Sigmoid colon (tissue), 6 donors: ENCODE measurements at regions not wholly inside any gene's neighbourhood (a gene's known extent, or its start where the extent isn't known, plus 50 kb on each side); places are given as distances from the start of the nearest gene placed in this dataset.
"Not testable (repeated sequence)": the region's sequence is repeated elsewhere in the genome, so short reads cannot be mapped to it uniquely, and the experiment has no call there.

Source experiments
- DNase-seq: peaks from one replicate; pipeline ENCODE4 v3.0.0-alpha.2; 2019
- H3K27ac ChIP-seq, 4 donors: fragments of 200-600 bp; sonication (generic); one replicate each; pipeline ENCODE4 v1.5.1; 2016 to 2019; ENCODE audit warnings: mild to moderate bottlenecking in 1 of 4
- H3K27me3 ChIP-seq, 3 donors: fragments of 200-600 bp; sonication (generic); one replicate each; pipeline ENCODE4 v1.5.1; 2019; ENCODE audit warnings: mild to moderate bottlenecking in 1 of 3
- H3K36me3 ChIP-seq, 4 donors: fragments of 200-600 bp; sonication (generic); one replicate each; pipeline ENCODE4 v1.5.1; 2016 to 2019
- H3K4me1 ChIP-seq, 4 donors: fragments of 200-600 bp; sonication (generic); one replicate each; pipeline ENCODE4 v1.5.1; 2017 to 2019
- H3K4me3 ChIP-seq, 4 donors: fragments of 200-600 bp; sonication (generic); one replicate each; pipeline ENCODE4 v1.5.1; 2017 to 2019; ENCODE audit warnings: mild to moderate bottlenecking in 2 of 4, moderate library complexity in 1 of 4
- H3K9me3 ChIP-seq, 4 donors: fragments of 200-600 bp in 3 of 4; sonication (generic) in 3 of 4; one replicate each; pipeline versions ENCODE4 v1.5.1 to v1.6.1; 2013 to 2019
- CTCF ChIP-seq, 4 experiments: fragments of 450-650 bp in 3 of 4; fragments of 200-600 bp in 1 of 4; IDR thresholded peaks; one replicate each; pipeline ENCODE4 v1.5.1; 2016 to 2019; ENCODE audit warnings: antibody characterized with exemption in 4 of 4, mild to moderate bottlenecking in 3 of 4, moderate library complexity in 2 of 4
- EP300 ChIP-seq, 4 donors: sonication (generic); formaldehyde crosslinking; IDR thresholded peaks; one replicate each; pipeline ENCODE4 v1.6.1; 2017; ENCODE audit warnings: antibody characterized with exemption in 4 of 4
- POLR2A ChIP-seq, 2 donors: fragments of 450-650 bp; IDR thresholded peaks; one replicate each; pipeline ENCODE4 v1.6.1; 2016; ENCODE audit warnings: antibody characterized with exemption in 2 of 2, mild to moderate bottlenecking in 2 of 2, moderate library complexity in 2 of 2
- POLR2AphosphoS5 ChIP-seq, 4 donors: sonication (generic); formaldehyde crosslinking; IDR thresholded peaks; one replicate each; pipeline ENCODE4 v1.6.1; 2017; ENCODE audit warnings: antibody characterized with exemption in 4 of 4
- WGBS, 2 donors: extraction: QIAGEN DNeasy Blood & Tissue Kit; methylation state at CpG; one replicate each; pipeline ENCODE4 v1.1.7; 2013; 5-methylcytosine and 5-hydroxymethylcytosine counted together
- intact Hi-C: fragments of 100-400 bp; cut with DNase I; formaldehyde crosslinking; loops from one replicate; pipeline ENCODE4 v1.15.1; 2023
- donor health status: healthy with polysubstance abuse.
- donor health status: healthy.

GRCh38 chr5:163735069-163735468 lies 229.7 kb downstream of the MAT2B start:
- no peaks in the 10 kb centered on the region for H3K27me3 ChIP-seq

GRCh38 chr5:163747586-163747985 lies 242.2 kb downstream of the MAT2B start:
- WGBS, 2 donors: 76 to 84% methylated on average over 2 of the region's 2 CpGs
- Histone ChIP-seq H3K4me3 (no peak overlapping the region), H3K9me3 (no peaks in the 10 kb centered on the region), H3K27me3 (no peaks in the 10 kb centered on the region), H3K27ac (no peak overlapping the region), H3K4me1 (no peaks in the 10 kb centered on the region), H3K36me3 (no peaks in the 10 kb centered on the region)
- DNase-seq: no peak
- intact Hi-C loops: no loop called here
- TF ChIP-seq CTCF (IDR thresholded peaks at IDR 0.05): no peak
- no peak for TF ChIP-seq POLR2AphosphoS5 (IDR thresholded peaks at IDR 0.05)
- no peak for TF ChIP-seq POLR2A (IDR thresholded peaks at IDR 0.05)
- TF ChIP-seq EP300 (IDR thresholded peaks at IDR 0.05): no peak

More at GRCh38 chr5:163735069-163735468, 229.7 kb downstream of the MAT2B start:
- TF ChIP-seq POLR2A (IDR thresholded peaks at IDR 0.05) (no peak), CTCF (IDR thresholded peaks at IDR 0.05) (no peak)
- 85% methylated on average over 4 of the region's 4 CpGs for WGBS, 2 donors
- intact Hi-C loops: no loop called here
- Histone ChIP-seq H3K4me1 (no peaks in the 10 kb centered on the region), H3K9me3 (no peaks in the 10 kb centered on the region), H3K27ac (no peak overlapping the region), H3K36me3 (no peaks in the 10 kb centered on the region), H3K4me3 (no peak overlapping the region)
- no peak for DNase-seq

GRCh38 chr5:163748934-163749333 lies 243.5 kb downstream of the MAT2B start:
- TF ChIP-seq EP300 (IDR thresholded peaks at IDR 0.05): no peak
- no peak for TF ChIP-seq CTCF (IDR thresholded peaks at IDR 0.05)
- no peak for TF ChIP-seq POLR2AphosphoS5 (IDR thresholded peaks at IDR 0.05)
- no peak for TF ChIP-seq POLR2A (IDR thresholded peaks at IDR 0.05)
- WGBS, 2 donors: 65 to 88% methylated on average over 3 of the region's 3 CpGs
- no peaks in the 10 kb centered on the region for H3K4me1 ChIP-seq

DNA sequence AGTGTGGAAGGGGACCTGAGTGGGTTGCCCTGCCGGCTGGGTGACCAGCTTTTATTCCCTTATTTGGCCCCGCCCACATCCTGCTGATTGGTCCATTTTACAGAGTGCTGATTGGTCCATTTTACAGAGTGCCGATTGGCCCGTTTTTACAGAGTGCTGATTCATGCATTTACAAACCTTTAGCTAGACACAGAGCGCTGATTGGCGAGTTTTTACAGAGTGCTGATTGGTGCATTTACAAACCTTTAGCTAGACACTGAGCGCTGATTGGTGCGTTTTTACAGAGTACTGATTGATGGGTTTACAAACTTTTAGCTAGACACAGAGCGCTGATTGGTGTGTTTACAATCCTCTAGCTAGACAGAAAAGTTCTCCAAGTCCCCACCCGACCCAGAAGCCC lies 245.0 kb downstream of the MAT2B start:
- H3K4me3 ChIP-seq, H3K27me3 ChIP-seq, H3K9me3 ChIP-seq, H3K4me1 ChIP-seq, H3K36me3 ChIP-seq, DNase-seq, H3K27ac ChIP-seq, intact Hi-C loops: not testable (repeated sequence)
- WGBS, 2 donors: 88 to 94% methylated on average over 10 of the region's 10 CpGs

More at GRCh38 chr5:163748934-163749333, 243.5 kb downstream of the MAT2B start:
- Histone ChIP-seq H3K27ac (no peak overlapping the region), H3K9me3 (no peaks in the 10 kb centered on the region), H3K27me3 (no peaks in the 10 kb centered on the region), H3K36me3 (no peaks in the 10 kb centered on the region), H3K4me3 (no peak overlapping the region)
- no peak for DNase-seq
- intact Hi-C loops: no loop called here

GRCh38 chr5:163755505-163755904 lies 250.1 kb downstream of the MAT2B start:
- H3K4me1 ChIP-seq: peaks cover 0 to 5% (median 0%) of the 10 kb centered on the region in 4 donors
- H3K27me3 ChIP-seq: no peaks in the 10 kb centered on the region
- H3K4me3 ChIP-seq: no peak overlapping the region
- intact Hi-C loops: no loop called here
- DNase-seq: no peak
- TF ChIP-seq CTCF (IDR thresholded peaks at IDR 0.05) (no peak), POLR2AphosphoS5 (IDR thresholded peaks at IDR 0.05) (no peak), POLR2A (IDR thresholded peaks at IDR 0.05) (no peak), EP300 (IDR thresholded peaks at IDR 0.05) (no peak)
- WGBS, 2 donors: 91 to 95% methylated on average over 1 of the region's 1 CpG
- no peaks in the 10 kb centered on the region for H3K9me3 ChIP-seq
- no peaks in the 10 kb centered on the region for H3K36me3 ChIP-seq
- H3K27ac ChIP-seq: no peak overlapping the region
